HepG2 (cell line): ENCODE measurements at regions not wholly inside any gene's neighbourhood (a gene's known extent, or its start where the extent isn't known, plus 50 kb on each side); places are given as distances from the start of the nearest gene placed in this dataset.

Source experiments
- ATAC-seq: fragments of 200-7000 bp; cut with Tn5 transposase; 3 replicates; pipeline ENCODE4 v1.9.1; 2020; ENCODE audit warnings: mild to moderate bottlenecking, moderate library complexity
- BruUV-seq: library from RNA; stranded (reverse); fragments of 400-500 nt; replicated peaks from 2 replicates; lab custom pipeline; 2021; lab: Mats Ljungman, UMichigan
- CTCF ChIA-PET: fragments of 300-600 bp; formaldehyde crosslinking; extraction: SDS; loops from one replicate; lab custom pipeline; 2021; ENCODE audit warnings: low total read pairs, inconsistent platforms, low intra/inter-chr PET ratio; lab: Yijun Ruan, JAX
- POLR2A ChIA-PET: fragments of 350-600 bp; sonication (Branson Sonifier 250); formaldehyde crosslinking; loops from one replicate; lab custom pipeline; 2020; ENCODE audit warnings: antibody characterized with exemption, inconsistent platforms; lab: Yijun Ruan, JAX
- DNase-seq: peaks from one replicate; pipeline ENCODE4 v3.0.0-alpha.2; 2015; ENCODE audit warnings: low spot score
- FAIRE-seq: peaks from 3 replicates; lab custom pipeline; 2011; peaks lifted over from hg19 to GRCh38; lab: Jason Lieb, UNC
- H2AFZ ChIP-seq: one replicate; pipeline ENCODE4 v1.6.1; 2011; ENCODE audit warnings: low read length, inconsistent platforms
- H3K27ac ChIP-seq: fragments of 300-600 bp; 3 replicates; pipeline ENCODE4 v1.8.0; 2011; ENCODE audit warnings: mixed run types, mild to moderate bottlenecking, mixed read lengths, low read length, inconsistent platforms; ENCODE audit not compliant: insufficient read depth; ENCODE audit errors: extremely low read length
- H3K27me3 ChIP-seq, 2 experiments: fragments of 200-600 bp in 1 of 2; 2 replicates in 1 of 2; 3 replicates in 1 of 2; pipeline versions ENCODE4 v1.6.0 to v1.8.0; 2011; ENCODE audit warnings: low read length in 2 of 2, mild to moderate bottlenecking in 2 of 2, moderate library complexity in 2 of 2, inconsistent platforms in 1 of 2; ENCODE audit not compliant: insufficient read depth in 2 of 2, control insufficient read depth in 1 of 2
- H3K36me3 ChIP-seq, 2 experiments: fragments of 200-600 bp in 1 of 2; replicated peaks in 1 of 2; 2 replicates in 1 of 2; 3 replicates in 1 of 2; pipeline versions ENCODE4 v1.5.1 to v1.8.0; 2011; ENCODE audit warnings: low read length in 2 of 2, inconsistent platforms in 1 of 2; ENCODE audit not compliant: insufficient read depth in 2 of 2, control insufficient read depth in 1 of 2
- H3K4me1 ChIP-seq: 2 replicates; pipeline ENCODE4 v1.5.1; 2012; ENCODE audit warnings: low read length, inconsistent platforms; ENCODE audit not compliant: insufficient read depth
- H3K4me2 ChIP-seq: 2 replicates; pipeline ENCODE4 v1.6.0; 2011; ENCODE audit warnings: low read depth, low read length, inconsistent platforms
- H3K4me3 ChIP-seq, 3 experiments: fragments of 200-600 bp in 1 of 3; sonication (generic), shearing (Covaris generic) in 1 of 3; replicated peaks in 1 of 3; 2 replicates each; pipeline ENCODE4 v1.5.1; 2011 to 2016; ENCODE audit warnings: low read length in 3 of 3, inconsistent platforms in 2 of 3, low read depth in 2 of 3, mild to moderate bottlenecking in 2 of 3, control low read depth in 1 of 3, mixed read lengths in 1 of 3; ENCODE audit not compliant: insufficient read depth in 1 of 3
- H3K79me2 ChIP-seq: one replicate; pipeline ENCODE4 v1.6.1; 2011; ENCODE audit warnings: low read length, inconsistent platforms; ENCODE audit not compliant: insufficient read depth
- H3K9ac ChIP-seq: 2 replicates; pipeline ENCODE4 v1.6.0; 2011; ENCODE audit warnings: mild to moderate bottlenecking, low read depth, low read length, inconsistent platforms; ENCODE audit not compliant: insufficient read depth
- H3K9me3 ChIP-seq: 2 replicates; pipeline ENCODE4 v1.5.1; 2012; ENCODE audit warnings: mild to moderate bottlenecking, low read length
- H4K20me1 ChIP-seq: 2 replicates; pipeline ENCODE4 v1.6.0; 2011; ENCODE audit warnings: inconsistent platforms, mild to moderate bottlenecking, low read length, moderate library complexity; ENCODE audit not compliant: insufficient read depth
- IKZF4 ChIP-seq: sonication (generic); formaldehyde crosslinking; IDR thresholded peaks from 2 replicates; pipeline ENCODE4 v1.5.1; 2020; ENCODE audit warnings: borderline replicate concordance, mild to moderate bottlenecking, low read depth, missing genetic modification reagents; ENCODE audit errors: not compliant biosample characterization
- KDM4B ChIP-seq: sonication (generic); formaldehyde crosslinking; IDR thresholded peaks from 2 replicates; pipeline ENCODE4 v1.4.0; 2020; ENCODE audit warnings: missing genetic modification reagents
- SP5 ChIP-seq: IDR thresholded peaks from 2 replicates; pipeline ENCODE4 v1.6.1; 2016; ENCODE audit warnings: low read depth, borderline replicate concordance
- YEATS4 ChIP-seq: sonication (generic); formaldehyde crosslinking; IDR thresholded peaks from 2 replicates; pipeline ENCODE4 v1.4.0; 2020; ENCODE audit warnings: missing genetic modification reagents, borderline replicate concordance
- ZHX2 ChIP-seq, 2 experiments: sonication (generic) in 1 of 2; formaldehyde crosslinking in 1 of 2; IDR thresholded peaks; 2 replicates each; pipeline versions ENCODE4 v1.6.1 to v1.9.0; 2014 to 2022; ENCODE audit warnings: antibody characterized with exemption in 1 of 2, borderline replicate concordance in 1 of 2, inconsistent platforms in 1 of 2, low read depth in 1 of 2, missing genetic modification reagents in 1 of 2
- ZNF766 ChIP-seq: sonication (generic); formaldehyde crosslinking; IDR thresholded peaks from 2 replicates; pipeline ENCODE4 v1.5.0; 2020; ENCODE audit warnings: missing genetic modification reagents, borderline replicate concordance
- ZNF772 ChIP-seq: sonication (generic); formaldehyde crosslinking; IDR thresholded peaks from 2 replicates; pipeline ENCODE4 v1.5.0; 2020; ENCODE audit warnings: mild to moderate bottlenecking, missing genetic modification reagents
- ZNF788 ChIP-seq: sonication (generic); formaldehyde crosslinking; IDR thresholded peaks from 2 replicates; pipeline ENCODE4 v1.5.0; 2020; ENCODE audit warnings: mild to moderate bottlenecking, missing genetic modification reagents, borderline replicate concordance
- ZXDC ChIP-seq: sonication (generic); formaldehyde crosslinking; IDR thresholded peaks from 2 replicates; pipeline ENCODE4 v1.5.0; 2020; ENCODE audit warnings: mild to moderate bottlenecking, missing genetic modification reagents
- WGBS: methylation state at CpG from one replicate; pipeline ENCODE4 v1.1.6; 2017; ENCODE audit warnings: low lambda C conversion rate; 5-methylcytosine and 5-hydroxymethylcytosine counted together
- in situ Hi-C: cut with HindIII; loops from 2 replicates; pipeline ENCODE4 v1.10.0; 2017; ENCODE audit warnings: low pct_unique_long_range_greater_than_20kb; ENCODE audit not compliant: extremely low pct_ligation_motif_present
- intact Hi-C: fragments of 100-400 bp; cut with micrococcal nuclease; formaldehyde crosslinking; loops from one replicate; pipeline ENCODE4 v1.10.0; 2022; ENCODE audit not compliant: unreplicated experiment
- TF ChIP-seq, protein P1 (sequence below): sonication (generic); formaldehyde crosslinking; IDR thresholded peaks from 2 replicates; pipeline ENCODE4 v1.4.0; 2020; ENCODE audit warnings: missing genetic modification reagents

GRCh38 chr15:38111070-38111469, 141.6 kb upstream of the SPRED1 start:
- H3K4me2 ChIP-seq: no peak overlapping the region
- peaks cover 0 to 2% of the 10 kb centered on the region in 2 experiments; a peak in 1 of 5 replicates for H3K27me3 ChIP-seq
- H4K20me1 ChIP-seq: no peaks in the 10 kb centered on the region
- H3K9me3 ChIP-seq: no peaks in the 10 kb centered on the region
- ATAC-seq: no peak
- no peaks in the 10 kb centered on the region for H3K4me1 ChIP-seq
- H3K4me3 ChIP-seq: no peak overlapping the region
- no peaks in the 10 kb centered on the region for H3K36me3 ChIP-seq
- H2AFZ ChIP-seq: no peak overlapping the region
- H3K9ac ChIP-seq: no peak overlapping the region
- in situ Hi-C loops: no loop called here
- BruUV-seq: no TSS peak
- TF ChIP-seq KDM4B (CRISPR knock-in tag): no peak
- TF ChIP-seq ZHX2 (IDR thresholded peaks at IDR 0.05; ENCODE audit: low read depth): no peak
- no peak for TF ChIP-seq ZHX2 (CRISPR knock-in tag; IDR thresholded peaks at IDR 0.05; ENCODE audit: borderline replicate concordance)
- TF ChIP-seq YEATS4: no peak
- TF ChIP-seq ZXDC (CRISPR knock-in tag): no peak
- no peak for TF ChIP-seq ZNF766 (CRISPR knock-in tag)
- no peak for TF ChIP-seq ZNF772 (CRISPR knock-in tag)
- TF ChIP-seq IKZF4 (CRISPR knock-in tag): no peak
- TF ChIP-seq, protein P1, sequence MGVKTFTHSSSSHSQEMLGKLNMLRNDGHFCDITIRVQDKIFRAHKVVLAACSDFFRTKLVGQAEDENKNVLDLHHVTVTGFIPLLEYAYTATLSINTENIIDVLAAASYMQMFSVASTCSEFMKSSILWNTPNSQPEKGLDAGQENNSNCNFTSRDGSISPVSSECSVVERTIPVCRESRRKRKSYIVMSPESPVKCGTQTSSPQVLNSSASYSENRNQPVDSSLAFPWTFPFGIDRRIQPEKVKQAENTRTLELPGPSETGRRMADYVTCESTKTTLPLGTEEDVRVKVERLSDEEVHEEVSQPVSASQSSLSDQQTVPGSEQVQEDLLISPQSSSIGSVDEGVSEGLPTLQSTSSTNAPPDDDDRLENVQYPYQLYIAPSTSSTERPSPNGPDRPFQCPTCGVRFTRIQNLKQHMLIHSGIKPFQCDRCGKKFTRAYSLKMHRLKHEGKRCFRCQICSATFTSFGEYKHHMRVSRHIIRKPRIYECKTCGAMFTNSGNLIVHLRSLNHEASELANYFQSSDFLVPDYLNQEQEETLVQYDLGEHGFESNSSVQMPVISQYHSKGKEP (CRISPR knock-in tag): no peak
- no peak for TF ChIP-seq ZNF788 (CRISPR knock-in tag)
- TF ChIP-seq SP5: no peak
- TF ChIP-seq, all 625 proteins: peak for 0
- Histone ChIP-seq H3K79me2 (no peaks in the 10 kb centered on the region), H3K27ac (no peak overlapping the region)
- CTCF ChIA-PET: no interaction called here
- FAIRE-seq (no peak), DNase-seq (no peak)
- POLR2A ChIA-PET: no interaction called here
- 8% methylated on average over 1 of the region's 1 CpG for WGBS
- intact Hi-C loops: no loop called here
